Stimulated activated CD8-positive, alpha-beta memory T cell treated with anti-CD3 and anti-CD28 coated beads, Interleukin-2, amount 100 ng/mL, for 48 hours (primary cell): ENCODE measurements at regions not wholly inside any gene's neighbourhood (a gene's known extent, or its start where the extent isn't known, plus 50 kb on each side); places are given as distances from the start of the nearest gene placed in this dataset.

Experiments
- DNase-seq, 2 donors: peaks; one replicate each; pipeline ENCODE4 v3.0.0-alpha.2; 2020; ENCODE audit warnings: low read depth in 2 of 2

- no peak for DNase-seq
Observed at GRCh38 chr3:43979645-43980044, 262.0 kb upstream of the TOPAZ1 start.

DNA sequence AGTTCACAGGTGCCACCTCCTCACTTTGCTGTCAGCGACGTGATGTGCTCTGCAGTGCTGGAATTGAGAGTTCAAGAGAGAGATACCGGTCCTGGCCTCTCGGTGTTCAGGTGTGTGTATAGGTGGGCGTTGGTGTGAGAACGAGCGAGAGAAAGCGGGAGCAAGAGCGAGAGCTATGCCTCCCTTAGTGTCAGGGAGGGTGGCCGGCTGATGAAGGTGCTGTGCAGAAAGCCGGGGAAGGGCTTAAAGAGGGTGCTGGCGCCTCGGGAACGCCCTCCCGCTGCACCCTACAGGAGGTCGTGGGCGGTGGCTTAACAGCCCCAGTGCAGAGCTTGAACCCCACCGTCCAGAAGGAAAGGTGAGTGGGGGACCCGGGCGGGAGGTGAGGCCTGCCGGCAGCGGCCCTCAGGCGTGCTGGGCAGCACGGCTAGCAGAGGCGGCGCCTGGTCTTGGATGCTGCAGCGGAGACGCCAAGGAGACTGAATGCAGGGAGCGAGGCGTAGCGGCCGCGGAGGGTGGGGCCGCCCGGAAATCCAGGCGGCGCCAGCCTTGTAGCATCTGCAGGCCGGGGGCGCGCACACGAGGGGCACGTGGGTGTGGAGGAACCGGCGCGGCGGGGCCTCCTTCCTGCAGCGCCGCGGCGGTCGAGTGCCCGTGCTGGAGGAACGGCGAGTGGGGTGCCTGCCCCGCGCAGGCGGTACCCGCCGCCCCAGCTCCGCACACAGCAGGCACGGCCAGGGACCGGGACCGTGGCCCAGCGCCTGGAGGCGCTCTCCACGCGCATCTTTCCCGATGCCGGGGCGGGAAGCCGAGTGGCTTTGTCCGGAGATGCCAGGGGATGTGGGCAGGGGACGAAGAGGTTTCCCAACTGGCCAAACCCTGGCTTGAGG, 246.8 kb upstream of the TOPAZ1 start:
- no peak for DNase-seq

- DNase-seq = no peak
Observed at GRCh38 chr3:43995547-43996378, 245.9 kb upstream of the TOPAZ1 start.

- no peak for DNase-seq
Observed at GRCh38 chr3:43996379-43997301, 245.0 kb upstream of the TOPAZ1 start.

GRCh38 chr3:43997316-43997715, 244.4 kb upstream of the TOPAZ1 start:
- no peak for DNase-seq

- no peak for DNase-seq
Observed at GRCh38 chr3:43997788-43998369, 243.8 kb upstream of the TOPAZ1 start.

GRCh38 chr3:43998370-43998835, 243.3 kb upstream of the TOPAZ1 start:
- DNase-seq = no peak

GRCh38 chr3:43998836-43999727, 242.6 kb upstream of the TOPAZ1 start:
- no peak for DNase-seq

DNA sequence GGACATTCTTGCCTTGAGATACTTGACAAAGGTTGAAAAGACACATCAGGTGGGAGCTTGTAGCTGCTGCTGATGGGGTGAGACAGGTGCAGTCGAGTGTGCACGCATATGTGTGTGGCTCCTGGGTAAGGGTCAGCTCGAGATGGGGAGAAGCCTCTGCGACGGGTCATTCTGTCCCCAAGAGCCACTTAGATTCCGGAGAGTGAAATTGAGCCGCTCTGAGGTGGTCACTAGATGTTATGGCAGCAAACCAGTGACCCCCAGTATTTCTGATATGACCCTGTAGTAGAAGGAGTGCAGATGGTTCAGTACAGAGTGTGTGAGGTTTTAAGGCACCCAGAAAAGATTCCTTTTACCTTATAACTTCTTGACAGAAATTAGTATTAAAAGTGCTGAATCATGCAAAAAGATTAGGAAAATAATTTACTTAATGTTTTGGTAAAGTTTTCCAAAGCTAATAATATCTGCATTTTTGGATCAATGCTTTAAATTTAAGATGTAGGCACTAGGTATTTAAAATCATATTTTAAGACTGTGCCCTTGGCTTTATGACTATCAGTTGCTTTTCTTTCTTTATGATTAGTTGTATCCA, 241.9 kb upstream of the TOPAZ1 start:
- DNase-seq = no peak

GRCh38 chr3:44000586-44000985, 241.1 kb upstream of the TOPAZ1 start:
- DNase-seq = no peak

DNA sequence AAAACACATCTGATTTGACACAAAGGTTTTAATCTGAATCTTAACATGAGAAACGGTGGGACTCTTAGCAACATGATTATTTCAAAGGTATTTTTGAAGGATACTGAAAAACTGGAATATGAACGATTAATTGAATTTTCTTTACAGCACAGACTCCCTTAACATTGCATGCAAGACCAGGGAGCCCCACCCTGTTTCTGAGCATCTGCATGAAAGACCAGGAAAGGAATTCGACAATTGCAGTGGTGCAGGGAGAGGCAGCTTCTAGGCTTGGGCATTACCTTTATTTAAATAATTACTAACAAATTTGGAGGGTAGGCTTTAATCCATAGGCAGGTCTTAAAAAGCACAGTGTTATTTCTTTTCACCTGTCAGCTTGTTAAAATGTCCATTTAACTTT, 240.6 kb upstream of the TOPAZ1 start:
- DNase-seq = no peak

- DNase-seq = no peak
Observed at GRCh38 chr3:44003801-44004200, 237.9 kb upstream of the TOPAZ1 start.

DNA sequence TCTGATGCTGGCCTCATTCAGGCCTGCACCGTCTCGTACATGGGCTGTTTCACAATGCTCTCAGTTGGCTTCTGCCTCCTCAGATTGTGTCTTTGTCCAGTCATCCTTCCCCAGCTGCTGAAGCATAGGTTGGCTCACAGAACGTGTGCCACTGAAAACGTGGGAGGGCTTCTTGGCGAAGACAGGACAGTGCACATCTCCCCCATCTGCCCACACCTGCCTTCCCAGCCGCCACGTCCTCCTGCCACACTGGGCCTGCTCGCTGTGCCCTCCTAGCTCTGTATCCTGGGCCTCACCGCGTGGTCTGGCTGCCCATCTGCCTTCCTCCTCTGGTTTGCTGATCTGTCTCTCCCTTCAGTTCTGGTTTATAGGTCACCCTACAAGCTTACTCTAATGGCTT, 230.0 kb upstream of the TOPAZ1 start:
- DNase-seq = no peak

- DNase-seq = no peak
Observed at GRCh38 chr3:44012160-44012899, 229.4 kb upstream of the TOPAZ1 start.

GRCh38 chr3:44013967-44014366, 227.7 kb upstream of the TOPAZ1 start:
- DNase-seq = no peak

GRCh38 chr3:44015170-44015569, 226.5 kb upstream of the TOPAZ1 start:
- no peak for DNase-seq

- DNase-seq = no peak
Observed at GRCh38 chr3:44016818-44017217, 224.9 kb upstream of the TOPAZ1 start.

- no peak for DNase-seq
Observed at GRCh38 chr3:44018926-44019325, 222.8 kb upstream of the TOPAZ1 start.

- DNase-seq = no peak
Observed at GRCh38 chr3:44019736-44020135, 221.9 kb upstream of the TOPAZ1 start.
